HepG2 (cell line): ENCODE measurements at regions not wholly inside any gene's neighbourhood (a gene's known extent, or its start where the extent isn't known, plus 50 kb on each side); places are given as distances from the start of the nearest gene placed in this dataset.

Source experiments
- CHCHD3 ChIP-seq: sonication (generic); formaldehyde crosslinking; IDR thresholded peaks from 2 replicates; pipeline ENCODE4 v1.8.0; 2022; ENCODE audit warnings: mild to moderate bottlenecking, missing genetic modification reagents, moderate library complexity
- FOXA3 ChIP-seq: IDR thresholded peaks from 2 replicates; pipeline ENCODE4 v1.6.1; 2016; ENCODE audit warnings: missing genetic modification reagents, missing compliant biosample characterization
- GATAD2A ChIP-seq: IDR thresholded peaks from 2 replicates; pipeline ENCODE4 v1.6.1; 2016
- HMG20B ChIP-seq: conservative IDR thresholded peaks from 2 replicates; pipeline ENCODE4 v1.6.1; 2016; ENCODE audit warnings: missing genetic modification reagents, missing compliant biosample characterization
- HNF4G ChIP-seq, 2 experiments: sonication (generic) in 1 of 2; formaldehyde crosslinking in 1 of 2; IDR thresholded peaks; 2 replicates each; pipeline versions ENCODE4 v1.4.0 to v1.6.1; 2011 to 2020; ENCODE audit warnings: borderline replicate concordance in 2 of 2, low read depth in 2 of 2, mild to moderate bottlenecking in 2 of 2, low read length in 1 of 2, missing genetic modification reagents in 1 of 2, moderate library complexity in 1 of 2
- HNRNPK ChIP-seq: fragments of 200-400 bp; formaldehyde crosslinking; IDR thresholded peaks from 2 replicates; pipeline ENCODE4 v1.6.1; 2018; ENCODE audit warnings: low read length, low read depth, moderate library complexity, mild to moderate bottlenecking; ENCODE audit not compliant: poor library complexity, severe bottlenecking
- JDP2 ChIP-seq: sonication (generic); formaldehyde crosslinking; IDR thresholded peaks from 2 replicates; pipeline ENCODE4 v1.8.1; 2022; ENCODE audit warnings: missing genetic modification reagents, borderline replicate concordance
- POLR2AphosphoS5 ChIP-seq: IDR thresholded peaks from 2 replicates; pipeline ENCODE4 v1.6.1; 2012; ENCODE audit warnings: low read depth, low read length
- SOX5 ChIP-seq: IDR thresholded peaks from 2 replicates; pipeline ENCODE4 v1.6.1; 2016; ENCODE audit warnings: borderline replicate concordance
- SOX6 ChIP-seq, 2 experiments: fragments of 450-650 bp in 1 of 2; sonication (generic) in 1 of 2; formaldehyde crosslinking in 1 of 2; IDR thresholded peaks; 2 replicates each; pipeline versions ENCODE4 v1.4.0 to v1.6.1; 2017 to 2020; ENCODE audit warnings: antibody characterized with exemption in 1 of 2, mild to moderate bottlenecking in 1 of 2, missing genetic modification reagents in 1 of 2
- ZBTB43 ChIP-seq: sonication (generic); formaldehyde crosslinking; conservative IDR thresholded peaks from 2 replicates; pipeline ENCODE4 v1.4.0; 2020; ENCODE audit warnings: missing genetic modification reagents
- ZFP90 ChIP-seq: sonication (generic); formaldehyde crosslinking; IDR thresholded peaks from 2 replicates; pipeline ENCODE4 v1.8.0; 2022; ENCODE audit warnings: missing genetic modification reagents, mild to moderate bottlenecking, inconsistent platforms, borderline replicate concordance
- ZMYM4 ChIP-seq: sonication (generic); formaldehyde crosslinking; IDR thresholded peaks from 2 replicates; pipeline ENCODE4 v1.8.1; 2023; ENCODE audit warnings: mild to moderate bottlenecking, missing genetic modification reagents
- ZNF841 ChIP-seq: sonication (generic); formaldehyde crosslinking; IDR thresholded peaks from 2 replicates; pipeline ENCODE4 v1.8.1; 2023; ENCODE audit warnings: missing genetic modification reagents, borderline replicate concordance
- TF ChIP-seq, protein P1 (sequence below), 2 experiments: fragments of 450-650 bp in 1 of 2; sonication (generic) in 1 of 2; formaldehyde crosslinking; IDR thresholded peaks; 2 replicates each; pipeline versions ENCODE4 v1.5.0 to v1.8.0; 2020 to 2022; ENCODE audit warnings: mild to moderate bottlenecking in 1 of 2, missing genetic modification reagents in 1 of 2

DNA sequence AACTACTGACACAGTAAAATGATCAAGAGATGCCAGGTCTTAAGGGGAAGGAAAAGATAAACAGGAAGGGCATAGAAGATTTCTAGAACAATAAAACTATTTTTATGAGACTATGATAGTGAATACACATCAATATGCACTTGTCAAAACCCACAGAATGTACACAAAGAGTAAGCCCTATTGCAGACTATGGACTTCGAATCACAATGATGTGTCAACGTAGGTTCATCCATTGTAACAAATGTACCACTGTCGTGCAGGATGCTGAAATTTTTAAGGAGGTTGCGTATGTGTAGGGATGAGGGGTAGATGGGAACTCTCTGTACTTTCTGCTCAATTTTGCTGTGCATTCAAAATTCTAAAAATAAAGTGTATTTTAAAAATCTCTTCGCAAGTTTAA is 171.9 kb downstream of the KLF12 start (continued):
- TF ChIP-seq, protein P1, sequence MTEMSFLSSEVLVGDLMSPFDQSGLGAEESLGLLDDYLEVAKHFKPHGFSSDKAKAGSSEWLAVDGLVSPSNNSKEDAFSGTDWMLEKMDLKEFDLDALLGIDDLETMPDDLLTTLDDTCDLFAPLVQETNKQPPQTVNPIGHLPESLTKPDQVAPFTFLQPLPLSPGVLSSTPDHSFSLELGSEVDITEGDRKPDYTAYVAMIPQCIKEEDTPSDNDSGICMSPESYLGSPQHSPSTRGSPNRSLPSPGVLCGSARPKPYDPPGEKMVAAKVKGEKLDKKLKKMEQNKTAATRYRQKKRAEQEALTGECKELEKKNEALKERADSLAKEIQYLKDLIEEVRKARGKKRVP (CRISPR knock-in tag; IDR thresholded peaks at IDR 0.05) = peak in 1 of 2 experiments; percentile 85; a peak in 2 of 4 replicates
- peak; percentile 49; the same call in 1 of the 2 replicates for TF ChIP-seq HNF4G (IDR thresholded peaks at IDR 0.05; ENCODE audit: borderline replicate concordance, low read depth, low read length)
- TF ChIP-seq HNF4G (CRISPR knock-in tag; IDR thresholded peaks at IDR 0.05; ENCODE audit: borderline replicate concordance, low read depth) = no peak
- TF ChIP-seq GATAD2A = peak; percentile 12; the same call in 1 of the 2 replicates
- no peak for TF ChIP-seq ZMYM4 (CRISPR knock-in tag)
- TF ChIP-seq HNRNPK = no peak
- TF ChIP-seq ZNF841 (CRISPR knock-in tag) = no peak
- TF ChIP-seq ZFP90 = no peak
- TF ChIP-seq CHCHD3 = no peak
- TF ChIP-seq POLR2AphosphoS5 = no peak
- TF ChIP-seq ZBTB43 (CRISPR knock-in tag) = no peak
- TF ChIP-seq JDP2 (CRISPR knock-in tag) = no peak
- TF ChIP-seq SOX5 = peak; percentile 28; the same call in 1 of the 2 replicates
- no peak for TF ChIP-seq HMG20B (CRISPR knock-in tag)
- TF ChIP-seq FOXA3 (CRISPR knock-in tag) = peak; percentile 46
- TF ChIP-seq SOX6 (IDR thresholded peaks at IDR 0.05) = no peak
- TF ChIP-seq SOX6 (CRISPR knock-in tag; IDR thresholded peaks at IDR 0.05) = peak; percentile 29; the same call in 1 of the 2 replicates
- TF ChIP-seq, all 625 proteins: peak for 12
